Myocyte (in vitro differentiated cells): ENCODE measurements at regions not wholly inside any gene's neighbourhood (a gene's known extent, or its start where the extent isn't known, plus 50 kb on each side); places are given as distances from the start of the nearest gene placed in this dataset.
"Not testable (repeated sequence)": the region's sequence is repeated elsewhere in the genome, so short reads cannot be mapped to it uniquely, and the experiment has no call there.

Source experiments
- DNase-seq: peaks from one replicate; pipeline ENCODE4 v3.0.0-alpha.2; 2012; ENCODE audit warnings: low read depth

- not testable (repeated sequence) for DNase-seq
These were observed 108.7 kb downstream of the NPIPB11 start for GRCh38 chr16:29297809-29298177.

DNA sequence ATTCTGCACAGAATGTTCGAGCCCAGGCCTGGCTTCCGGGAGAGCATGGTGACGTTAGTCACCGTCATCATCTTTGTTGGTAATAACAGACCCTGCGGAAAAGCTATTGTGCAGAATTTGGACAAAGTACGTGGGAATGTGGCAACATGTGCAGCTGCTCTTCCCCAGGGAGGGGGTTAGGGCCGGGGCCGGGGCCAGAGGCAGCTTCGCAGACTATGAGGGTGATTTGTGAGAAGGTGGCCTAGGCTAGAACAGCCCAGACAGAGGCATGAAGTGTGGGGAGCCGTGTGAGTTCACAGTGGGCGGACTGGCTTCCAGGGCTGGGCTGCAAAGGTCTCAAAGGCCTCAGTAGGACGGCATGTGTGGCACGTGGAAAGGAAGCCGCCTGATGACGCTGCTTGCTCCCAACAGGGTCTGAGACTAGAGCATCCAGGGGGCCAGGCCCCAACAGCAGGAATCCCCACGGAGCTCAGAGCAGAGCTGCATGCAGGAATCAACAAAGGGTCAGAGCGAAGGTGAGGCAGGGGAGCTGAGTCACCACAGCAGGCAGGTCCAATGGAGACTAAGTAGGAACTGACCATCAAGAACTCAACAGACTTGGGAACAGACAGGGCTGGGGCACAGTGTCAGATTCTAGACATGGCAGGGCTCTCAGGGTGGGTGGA is 109.2 kb downstream of the NPIPB11 start:
- not testable (repeated sequence) for DNase-seq

DNA sequence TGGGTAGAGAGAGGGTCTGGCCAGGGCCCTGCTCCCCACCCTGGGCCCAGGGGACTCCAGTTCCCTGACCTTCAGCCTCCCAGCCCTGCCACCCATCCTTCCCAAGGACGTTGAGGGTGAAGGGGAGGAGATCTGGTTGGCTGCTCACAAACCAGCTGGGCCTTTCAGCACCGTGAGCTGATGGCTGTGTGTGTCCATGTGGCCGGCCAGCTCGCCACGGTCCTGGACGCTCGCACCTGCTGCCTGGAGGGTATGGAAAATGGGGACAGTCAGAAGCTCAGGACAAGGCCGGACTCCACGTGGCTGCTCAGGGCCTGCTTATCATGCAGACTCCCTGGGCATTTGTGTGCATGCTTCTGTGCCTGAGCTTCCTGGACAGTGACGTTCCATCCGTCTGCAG is 110.3 kb downstream of the NPIPB11 start:
- DNase-seq = not testable (repeated sequence)

DNA sequence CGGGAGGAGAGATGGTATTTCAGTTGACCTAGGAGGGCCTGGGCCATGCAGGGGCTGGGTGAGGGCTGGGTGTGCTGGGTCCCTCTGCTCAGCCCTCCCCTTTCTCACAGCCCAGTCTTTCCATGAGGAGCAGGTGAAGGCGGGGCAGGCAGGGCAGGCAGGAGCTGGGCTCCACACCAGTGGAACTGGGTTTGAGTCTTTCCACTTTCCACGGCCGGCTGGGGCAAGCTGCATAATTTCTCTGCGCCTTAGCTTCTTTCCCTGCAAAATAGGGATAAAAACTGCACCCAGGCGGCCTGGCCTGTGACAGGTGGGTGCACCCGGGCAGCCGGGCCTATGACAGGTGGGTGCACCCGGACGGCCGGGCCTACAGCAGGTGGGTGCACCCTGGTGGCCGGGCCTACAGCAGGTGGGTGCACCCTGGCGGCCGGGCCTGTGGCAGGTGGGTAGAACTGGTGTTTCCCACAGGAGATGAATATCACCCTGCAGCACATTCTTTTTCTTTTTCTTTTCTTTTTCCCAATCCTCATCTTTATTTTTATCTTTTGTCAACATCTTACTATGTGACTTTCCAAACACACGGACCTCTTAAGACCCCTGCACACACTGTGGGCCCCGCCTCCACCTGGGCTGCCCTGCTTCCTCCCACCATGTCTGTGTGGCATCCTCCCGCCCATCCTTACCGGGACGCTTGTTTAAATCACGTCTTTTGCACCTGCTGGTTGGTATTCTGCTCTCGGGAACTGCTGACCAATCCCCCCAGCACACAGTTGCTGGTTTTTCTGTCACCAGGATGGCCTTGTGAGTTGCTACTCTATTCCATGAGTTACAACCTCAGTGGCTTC is 111.3 kb downstream of the NPIPB11 start:
- not testable (repeated sequence) for DNase-seq

DNA sequence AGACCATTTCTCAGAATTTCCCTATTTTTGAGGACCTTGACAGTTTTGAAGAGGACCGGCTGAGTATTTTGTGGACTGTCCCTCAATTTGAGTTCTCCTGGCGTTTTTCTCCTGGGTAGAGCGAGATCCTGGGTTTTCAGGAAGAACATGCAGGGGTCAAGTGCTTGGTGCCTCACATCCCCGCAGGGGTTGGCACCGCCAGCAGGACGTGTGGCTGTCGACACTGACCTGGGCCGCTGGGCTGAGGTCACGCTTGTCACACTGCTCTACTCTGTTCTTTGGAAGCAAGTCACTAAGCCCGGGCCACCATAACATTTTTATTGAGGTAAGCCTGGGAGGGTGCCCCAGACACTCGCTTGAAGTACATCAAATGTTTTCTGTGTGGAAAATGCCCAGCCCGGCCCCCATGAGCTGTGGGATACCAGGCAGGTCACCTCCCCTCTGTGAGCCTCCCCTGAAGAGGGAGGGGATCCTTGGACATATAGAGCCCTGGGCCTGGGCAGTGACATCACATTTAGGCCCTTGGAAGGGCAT is 112.0 kb downstream of the NPIPB11 start:
- DNase-seq = not testable (repeated sequence)

DNA sequence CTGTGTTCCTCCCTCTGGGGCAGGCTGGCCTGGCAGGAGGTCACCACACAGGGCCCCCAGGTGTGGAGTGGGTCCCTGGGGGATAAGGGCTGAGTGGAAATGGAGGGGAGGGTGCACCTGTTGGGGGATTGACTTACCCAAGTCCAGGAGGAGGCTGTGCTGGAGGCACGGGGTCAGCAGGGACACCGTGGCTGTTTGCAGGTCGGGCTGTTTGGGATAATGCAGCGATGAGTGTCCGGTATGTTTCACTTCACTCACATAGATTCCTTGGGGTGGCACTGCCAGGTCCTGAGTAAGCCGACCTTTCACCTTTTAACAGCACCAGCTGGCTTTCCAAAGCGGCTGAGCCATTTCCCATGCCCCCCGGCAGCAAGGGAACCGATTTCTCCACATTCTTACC is 113.0 kb downstream of the NPIPB11 start:
- DNase-seq = not testable (repeated sequence)

- not testable (repeated sequence) for DNase-seq
These were observed 113.5 kb downstream of the NPIPB11 start for GRCh38 chr16:29292952-29293471.

DNA sequence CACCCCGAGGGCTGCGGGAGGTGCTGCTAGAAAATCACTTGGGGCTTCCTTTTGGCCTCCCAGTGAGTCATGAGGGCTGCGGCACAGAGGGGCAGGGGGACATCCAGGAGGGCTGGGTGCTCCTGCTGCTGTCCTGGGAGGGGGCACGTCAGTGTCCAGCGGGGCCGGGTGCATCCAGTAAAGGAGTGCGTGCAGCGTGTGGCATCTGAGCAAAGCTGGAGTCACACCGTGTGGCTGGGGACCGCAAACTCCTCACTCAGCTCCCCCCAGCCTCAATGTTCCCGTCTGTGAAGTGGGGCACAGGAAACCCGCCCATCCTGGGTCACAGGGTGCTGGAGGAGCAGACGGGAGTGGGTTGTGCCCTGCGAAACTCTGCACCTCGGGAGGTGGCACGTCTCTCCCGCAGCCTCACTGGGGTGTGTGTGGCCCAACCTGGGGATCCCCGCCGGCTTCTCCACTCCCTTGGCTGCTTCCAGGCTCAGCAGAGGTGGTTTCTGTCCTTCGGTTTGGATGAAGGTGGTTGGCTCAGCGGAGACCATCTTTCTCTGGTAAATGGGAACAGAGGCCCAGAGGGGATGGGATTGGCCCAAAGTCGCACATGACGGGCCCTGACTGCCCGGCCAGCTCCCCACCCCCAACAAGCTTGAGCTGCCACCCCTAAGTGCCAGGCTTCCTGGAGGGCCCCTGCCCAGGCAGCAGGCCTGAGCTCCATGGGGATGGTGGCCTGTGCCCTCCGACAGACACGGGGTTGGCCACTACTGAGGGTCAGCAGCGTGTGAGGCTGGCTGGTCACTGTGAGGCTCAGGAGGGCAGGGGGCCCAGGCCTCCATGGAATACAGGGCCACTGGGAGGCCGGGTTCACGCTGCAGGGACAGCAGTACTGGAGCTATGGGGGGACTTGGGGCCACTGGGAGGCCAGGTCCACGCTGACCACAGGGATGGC is 114.9 kb downstream of the NPIPB11 start:
- not testable (repeated sequence) for DNase-seq

- DNase-seq = peak; percentile 99
These were observed 115.8 kb downstream of the NPIPB11 start for GRCh38 chr16:29290631-29291247.

GRCh38 chr16:29289516-29290239 is 116.8 kb downstream of the NPIPB11 start:
- DNase-seq = not testable (repeated sequence)

DNA sequence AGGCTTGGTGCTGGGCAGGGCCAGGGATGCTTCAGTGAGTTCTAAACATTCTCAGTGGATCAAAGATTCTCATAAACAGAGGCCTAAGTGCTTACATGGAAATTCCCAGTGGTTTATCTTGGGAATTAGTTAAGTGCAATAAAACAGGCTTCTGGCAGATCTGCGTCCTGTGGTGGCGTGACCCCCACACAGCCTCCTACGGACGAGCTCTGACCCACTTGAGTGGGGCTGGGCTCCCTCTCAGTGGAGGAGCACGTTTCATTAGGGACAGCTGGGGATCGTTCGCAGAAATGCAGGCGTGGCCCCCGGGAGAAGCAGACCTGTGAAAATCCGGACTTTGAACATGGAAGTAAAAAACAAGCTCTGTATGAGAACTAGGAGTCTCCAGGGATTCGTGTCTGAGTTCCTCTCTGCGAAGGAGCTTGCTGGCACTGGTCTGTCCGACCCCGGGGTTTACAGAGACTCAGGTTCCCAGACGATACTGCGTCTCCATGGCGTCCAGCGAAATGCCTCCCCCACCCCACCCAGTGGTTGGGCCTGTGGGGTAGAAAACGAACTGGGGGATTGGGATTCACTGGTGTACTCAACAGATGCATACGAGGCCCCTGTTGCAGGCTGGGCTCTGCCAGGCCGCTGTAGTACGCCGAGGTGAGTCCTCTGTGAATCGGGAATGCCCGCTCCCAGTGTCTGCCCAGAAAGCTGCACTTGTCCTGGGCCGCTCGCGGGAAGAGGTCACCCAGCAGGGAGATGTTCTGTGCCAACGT is 117.6 kb downstream of the NPIPB11 start:
- DNase-seq = not testable (repeated sequence)

DNA sequence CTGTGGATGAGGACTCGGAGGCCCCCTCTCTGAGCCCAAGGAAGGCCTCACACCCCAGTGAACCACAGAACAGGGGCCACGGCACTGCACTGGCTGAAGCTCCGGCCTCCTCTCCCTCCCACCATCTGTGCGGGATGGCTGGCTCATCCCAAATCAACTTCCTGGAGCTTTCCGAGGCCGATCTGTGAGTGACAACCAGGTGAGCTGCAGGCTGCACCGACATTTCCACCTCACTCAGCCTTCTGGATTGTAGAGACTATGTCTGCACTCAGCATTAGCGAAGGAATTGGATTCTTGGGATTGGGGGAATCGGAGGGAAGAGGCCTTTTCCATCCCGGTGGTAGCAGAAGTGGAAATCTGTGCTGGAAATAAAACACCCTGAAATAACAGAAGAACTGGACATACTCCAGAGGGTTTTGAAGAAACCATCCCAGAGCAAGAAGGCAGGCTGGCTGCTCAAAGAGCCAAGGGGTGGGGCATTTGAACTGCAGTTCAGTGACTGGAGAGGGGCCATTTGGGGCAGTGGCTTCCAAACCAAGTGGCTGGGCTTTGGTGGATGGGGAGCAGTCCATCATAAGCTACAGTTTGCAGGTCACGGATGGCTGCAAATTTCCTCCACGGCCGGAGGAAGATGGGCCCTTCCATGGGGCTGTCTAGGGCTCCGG is 118.5 kb downstream of the NPIPB11 start:
- not testable (repeated sequence) for DNase-seq

DNA sequence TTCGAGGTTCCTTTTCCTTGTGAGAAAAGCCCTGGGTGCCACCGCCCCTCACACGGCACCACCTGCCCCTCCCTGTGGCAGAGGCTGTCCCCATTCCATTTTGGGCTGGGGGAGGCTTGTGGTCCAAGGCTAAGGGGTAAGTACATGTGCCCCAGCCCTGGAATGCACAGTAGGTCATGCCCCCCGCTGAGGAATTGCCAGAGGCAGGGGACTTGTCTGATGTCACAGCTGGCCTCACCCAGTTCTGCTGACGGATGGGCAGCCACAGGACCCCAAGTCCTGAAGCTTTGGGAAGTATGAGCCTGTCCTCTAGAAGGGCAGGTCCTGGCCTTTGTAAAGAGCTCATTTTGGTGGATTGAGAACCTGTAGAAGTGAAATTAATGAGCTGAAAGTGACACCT is 119.3 kb downstream of the NPIPB11 start:
- DNase-seq = not testable (repeated sequence)

DNA sequence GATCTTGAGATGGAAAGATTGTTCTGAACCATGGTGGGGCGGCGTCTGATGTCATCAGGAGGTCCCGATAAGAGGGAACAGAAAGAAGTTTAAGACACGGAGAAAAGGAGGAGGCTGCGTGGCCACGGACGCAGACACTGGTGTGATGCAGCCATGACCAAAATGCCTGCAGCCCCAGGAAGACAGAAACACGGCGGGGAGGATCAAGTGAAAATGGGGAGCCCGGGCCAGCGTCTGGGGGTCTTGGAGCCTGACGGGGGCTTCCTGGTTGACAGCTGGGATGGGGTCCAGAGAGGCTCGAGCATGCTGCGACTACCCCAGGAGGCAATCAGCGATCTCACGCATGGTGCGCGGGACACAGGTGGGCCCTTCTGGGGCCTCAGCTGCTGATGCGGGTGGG is 119.7 kb downstream of the NPIPB11 start:
- DNase-seq = not testable (repeated sequence)

GRCh38 chr16:29286161-29286560 is 120.3 kb downstream of the NPIPB11 start:
- DNase-seq = not testable (repeated sequence)

GRCh38 chr16:29285151-29285885 is 121.2 kb downstream of the NPIPB11 start:
- not testable (repeated sequence) for DNase-seq

- not testable (repeated sequence) for DNase-seq
These were observed 121.8 kb downstream of the NPIPB11 start for GRCh38 chr16:29284723-29285122.

GRCh38 chr16:29284159-29284558 is 122.4 kb downstream of the NPIPB11 start:
- DNase-seq = not testable (repeated sequence)
